Left lung (tissue), 4 donors: ENCODE measurements at regions not wholly inside any gene's neighbourhood (a gene's known extent, or its start where the extent isn't known, plus 50 kb on each side); places are given as distances from the start of the nearest gene placed in this dataset.
"Not testable (repeated sequence)": the region's sequence is repeated elsewhere in the genome, so short reads cannot be mapped to it uniquely, and the experiment has no call there.

Source experiments
- ATAC-seq: fragments of 200-7000 bp; cut with Tn5 transposase; one replicate; pipeline ENCODE4 v1.9.1; 2020; ENCODE audit warnings: moderate library complexity
- DNase-seq, 4 donors: peaks; one replicate each; pipeline ENCODE4 v3.0.0-alpha.2; 2013 to 2020
- H3K27ac ChIP-seq, 2 donors: fragments of 200-600 bp; sonication (generic) in 1 of 2; one replicate each; pipeline versions ENCODE4 v1.5.0 to v1.8.0; 2020 to 2021
- H3K27me3 ChIP-seq, 2 donors: fragments of 200-600 bp; sonication (generic) in 1 of 2; one replicate each; pipeline versions ENCODE4 v1.5.0 to v1.8.0; 2020 to 2021
- H3K36me3 ChIP-seq, 2 donors: fragments of 200-600 bp; sonication (generic) in 1 of 2; one replicate each; pipeline versions ENCODE4 v1.5.0 to v1.8.0; 2020 to 2021
- H3K4me1 ChIP-seq, 2 donors: fragments of 200-600 bp; one replicate each; pipeline ENCODE4 v1.8.0; 2021
- H3K4me3 ChIP-seq, 2 donors: fragments of 200-600 bp; sonication (generic) in 1 of 2; one replicate each; pipeline versions ENCODE4 v1.5.0 to v1.8.0; 2020 to 2021; ENCODE audit warnings: mild to moderate bottlenecking in 1 of 2
- H3K9me3 ChIP-seq, 2 donors: fragments of 200-600 bp; sonication (generic) in 1 of 2; one replicate each; pipeline versions ENCODE4 v1.5.0 to v1.8.0; 2020 to 2021
- intact Hi-C, 2 donors: fragments of 100-400 bp; cut with DNase I; formaldehyde crosslinking; loops; one replicate each; pipeline versions ENCODE4 v1.11.2 to v1.14.2; 2022
- TF ChIP-seq, protein P1 (sequence below), 2 donors: fragments of 200-600 bp; sonication (generic) in 1 of 2; IDR thresholded peaks; one replicate each; pipeline versions ENCODE4 v1.5.0 to v1.8.0; 2021; ENCODE audit warnings: antibody characterized with exemption in 2 of 2
- donor health status: DM: no; HTN: yes; CAD: no.
- donor health status: DM: no; HTN: no; CAD: no.

DNA sequence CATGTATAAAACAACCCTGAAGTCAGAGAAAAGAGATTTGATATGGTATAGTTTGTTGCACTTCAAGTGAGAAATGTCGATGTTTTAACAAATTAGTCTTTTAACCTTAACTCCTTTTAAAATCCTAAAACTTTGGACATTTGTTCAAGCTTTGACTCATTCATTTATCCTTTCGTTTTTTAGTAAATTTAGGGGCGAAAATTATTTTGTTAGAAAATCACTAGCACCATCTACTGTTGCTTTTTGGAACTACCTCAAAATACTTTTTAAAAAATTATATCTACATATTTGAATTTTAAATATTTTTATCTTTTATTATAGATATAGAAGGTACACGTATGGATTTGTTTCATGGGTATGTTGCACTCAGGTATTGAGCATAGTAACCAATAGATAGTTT lies 165.1 kb upstream of the POF1B start:
- H3K36me3 ChIP-seq: no peaks in the 10 kb centered on the region
- no peaks in the 10 kb centered on the region for H3K9me3 ChIP-seq
- no peak overlapping the region for H3K27ac ChIP-seq
- no peaks in the 10 kb centered on the region for H3K4me1 ChIP-seq
- intact Hi-C loops: loop anchor here in 1 of 2 donors (10.0 kb wide), 1 partner anchor 430 kb away; no protein-coding TSS in a partner anchor
- DNase-seq (peak in 1 of 4 donors; percentile 0), ATAC-seq (no peak)
- H3K4me3 ChIP-seq: no peak overlapping the region
- no peaks in the 10 kb centered on the region for H3K27me3 ChIP-seq
- TF ChIP-seq, protein P1, sequence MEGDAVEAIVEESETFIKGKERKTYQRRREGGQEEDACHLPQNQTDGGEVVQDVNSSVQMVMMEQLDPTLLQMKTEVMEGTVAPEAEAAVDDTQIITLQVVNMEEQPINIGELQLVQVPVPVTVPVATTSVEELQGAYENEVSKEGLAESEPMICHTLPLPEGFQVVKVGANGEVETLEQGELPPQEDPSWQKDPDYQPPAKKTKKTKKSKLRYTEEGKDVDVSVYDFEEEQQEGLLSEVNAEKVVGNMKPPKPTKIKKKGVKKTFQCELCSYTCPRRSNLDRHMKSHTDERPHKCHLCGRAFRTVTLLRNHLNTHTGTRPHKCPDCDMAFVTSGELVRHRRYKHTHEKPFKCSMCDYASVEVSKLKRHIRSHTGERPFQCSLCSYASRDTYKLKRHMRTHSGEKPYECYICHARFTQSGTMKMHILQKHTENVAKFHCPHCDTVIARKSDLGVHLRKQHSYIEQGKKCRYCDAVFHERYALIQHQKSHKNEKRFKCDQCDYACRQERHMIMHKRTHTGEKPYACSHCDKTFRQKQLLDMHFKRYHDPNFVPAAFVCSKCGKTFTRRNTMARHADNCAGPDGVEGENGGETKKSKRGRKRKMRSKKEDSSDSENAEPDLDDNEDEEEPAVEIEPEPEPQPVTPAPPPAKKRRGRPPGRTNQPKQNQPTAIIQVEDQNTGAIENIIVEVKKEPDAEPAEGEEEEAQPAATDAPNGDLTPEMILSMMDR (IDR thresholded peaks at IDR 0.05): peak in 1 of 2 donors; percentile 38

DNA sequence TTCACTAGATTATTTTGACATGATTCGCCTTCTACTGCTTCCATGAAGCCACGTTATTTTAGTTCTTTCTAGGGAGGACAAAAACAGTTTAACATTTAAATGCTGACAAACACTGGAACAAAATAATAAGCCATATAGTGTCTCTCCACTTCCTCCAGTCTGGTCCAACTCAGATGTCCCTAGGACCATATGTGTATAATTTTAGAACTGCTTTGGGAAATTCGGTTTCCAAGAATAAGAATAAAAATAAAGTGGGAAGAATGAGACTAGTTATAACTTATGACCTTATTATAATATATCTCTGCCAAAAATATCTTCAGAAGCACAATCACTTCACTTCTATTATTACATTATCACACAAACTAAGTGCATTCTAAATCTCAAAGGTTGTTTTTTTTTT lies 164.4 kb upstream of the POF1B start:
- Histone ChIP-seq H3K36me3 (no peaks in the 10 kb centered on the region), H3K9me3 (no peaks in the 10 kb centered on the region), H3K27ac (no peak overlapping the region), H3K4me1 (no peaks in the 10 kb centered on the region), H3K4me3 (no peak overlapping the region), H3K27me3 (no peaks in the 10 kb centered on the region)
- ATAC-seq (no peak), DNase-seq (no peak)
- TF ChIP-seq, protein P1 (IDR thresholded peaks at IDR 0.05): no peak
- intact Hi-C loops: loop anchor here in 1 of 2 donors (10.0 kb wide), 1 partner anchor 429 kb away; no protein-coding TSS in a partner anchor

DNA sequence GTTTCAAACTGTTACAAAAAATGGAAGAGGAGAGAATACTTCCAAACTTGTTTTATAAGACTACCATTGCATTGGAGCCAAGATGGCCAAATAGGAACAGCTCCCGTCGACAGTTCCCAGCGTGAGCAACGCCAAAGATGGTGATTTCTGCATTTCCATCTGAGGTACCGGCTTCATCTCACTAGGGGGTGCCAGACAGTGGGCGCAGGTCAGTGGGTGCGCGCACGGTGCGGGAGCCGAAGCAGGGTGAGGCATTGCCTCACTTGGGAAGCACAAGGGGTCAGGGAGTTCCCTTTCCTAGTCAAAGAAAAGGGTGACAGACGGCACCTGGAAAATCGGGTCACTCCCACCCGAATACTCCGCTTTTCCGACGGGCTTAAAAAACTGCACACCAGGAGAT lies 149.7 kb upstream of the POF1B start:
- H3K9me3 ChIP-seq, DNase-seq, H3K27ac ChIP-seq, ATAC-seq, H3K4me3 ChIP-seq, intact Hi-C loops, H3K4me1 ChIP-seq, H3K36me3 ChIP-seq, H3K27me3 ChIP-seq: not testable (repeated sequence)

DNA sequence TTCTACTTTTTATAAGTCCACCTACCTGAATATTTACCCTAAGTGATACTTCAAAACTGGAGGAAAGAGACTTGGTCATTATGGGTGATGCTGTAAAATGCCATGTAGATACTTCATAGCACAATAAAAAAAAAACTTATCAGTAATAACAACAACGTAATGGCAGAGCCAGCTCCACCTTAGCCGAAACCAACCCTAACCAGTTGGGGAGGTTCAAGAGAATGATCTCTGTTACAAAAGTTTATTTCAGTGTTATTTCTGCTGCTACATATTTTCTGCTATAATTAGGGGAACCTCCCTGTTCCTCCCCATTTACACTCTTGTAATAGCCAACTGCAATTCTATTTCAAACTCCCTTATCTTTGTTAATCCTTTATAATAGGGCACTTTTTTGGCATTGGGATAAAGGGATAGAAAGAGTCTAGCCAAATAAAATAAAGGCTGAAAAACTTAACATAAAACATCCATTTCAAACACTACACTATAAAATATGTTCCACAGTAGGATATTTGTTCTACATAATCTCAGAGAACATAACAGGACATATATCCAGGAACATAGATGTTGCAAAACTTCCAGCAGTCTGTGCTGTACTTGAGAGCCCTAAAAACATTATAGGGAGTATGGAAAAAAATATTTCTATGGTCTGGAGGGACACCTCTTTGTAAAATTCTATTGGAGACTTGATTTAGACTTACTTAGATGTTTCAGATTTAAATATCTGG lies 138.7 kb upstream of the POF1B start:
- H3K9me3 ChIP-seq: no peaks in the 10 kb centered on the region
- H3K27ac ChIP-seq: no peak overlapping the region
- H3K36me3 ChIP-seq: no peaks in the 10 kb centered on the region
- DNase-seq (no peak), ATAC-seq (no peak)
- H3K4me1 ChIP-seq: no peaks in the 10 kb centered on the region
- intact Hi-C loops: no loop called here
- no peaks in the 10 kb centered on the region for H3K27me3 ChIP-seq
- TF ChIP-seq, protein P1 (IDR thresholded peaks at IDR 0.05): no peak
- H3K4me3 ChIP-seq: no peak overlapping the region

DNA sequence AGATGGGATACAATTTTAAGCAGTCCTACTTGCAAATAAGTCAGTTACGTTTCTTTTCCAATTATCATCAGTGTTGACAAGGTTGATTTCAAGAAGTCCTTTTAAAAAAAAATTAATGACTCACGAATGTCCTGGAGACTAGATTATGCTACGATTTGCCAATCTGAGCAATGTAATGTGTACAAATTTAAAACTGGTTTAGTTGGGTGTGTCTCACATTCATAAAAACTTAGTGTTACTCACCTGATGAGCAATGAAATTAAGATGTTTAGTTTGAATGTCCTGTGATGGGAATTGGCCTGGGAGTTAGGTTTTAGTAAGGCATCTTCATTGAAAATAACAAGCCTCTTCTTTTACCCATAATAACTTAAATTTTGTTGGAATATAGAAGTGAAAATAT lies 136.7 kb upstream of the POF1B start:
- H3K4me3 ChIP-seq: no peak overlapping the region
- no peaks in the 10 kb centered on the region for H3K27me3 ChIP-seq
- ATAC-seq: no peak
- no peaks in the 10 kb centered on the region for H3K36me3 ChIP-seq
- no peaks in the 10 kb centered on the region for H3K4me1 ChIP-seq
- H3K27ac ChIP-seq: no peak overlapping the region
- no peaks in the 10 kb centered on the region for H3K9me3 ChIP-seq
- no peak for DNase-seq
- intact Hi-C loops: no loop called here
- TF ChIP-seq, protein P1 (IDR thresholded peaks at IDR 0.05): no peak

DNA sequence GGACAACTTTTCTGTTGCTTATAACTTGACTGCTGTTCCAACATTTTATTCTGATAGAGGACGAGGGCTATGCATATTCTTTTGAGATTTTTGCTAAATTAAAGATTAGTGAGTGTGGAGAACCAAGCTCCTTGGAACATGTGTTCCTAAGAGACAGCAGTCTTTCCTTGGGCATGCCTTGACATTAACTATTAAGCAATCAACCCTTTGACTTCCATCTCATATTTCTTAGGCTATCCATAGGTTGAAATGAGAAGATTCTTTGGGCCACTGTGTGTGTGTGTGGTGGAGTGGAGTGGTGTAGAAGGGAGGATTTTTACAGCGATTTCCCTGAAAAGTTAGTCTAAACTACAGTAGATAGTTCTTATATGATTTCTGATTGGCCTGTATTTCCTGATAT lies 127.4 kb upstream of the POF1B start:
- no peak overlapping the region for H3K4me3 ChIP-seq
- no peaks in the 10 kb centered on the region for H3K9me3 ChIP-seq
- H3K36me3 ChIP-seq: no peaks in the 10 kb centered on the region
- H3K27ac ChIP-seq: no peak overlapping the region
- peaks cover 0 to 10% of the 10 kb centered on the region in 2 donors for H3K27me3 ChIP-seq
- intact Hi-C loops: no loop called here
- no peaks in the 10 kb centered on the region for H3K4me1 ChIP-seq
- no peak for DNase-seq
- no peak for ATAC-seq
- TF ChIP-seq, protein P1 (IDR thresholded peaks at IDR 0.05): no peak
